CD14-positive monocyte (primary cell): ENCODE measurements at regions not wholly inside any gene's neighbourhood (a gene's known extent, or its start where the extent isn't known, plus 50 kb on each side); places are given as distances from the start of the nearest gene placed in this dataset.

Experiments
- DNase-seq, 3 donors: peaks; one replicate each; pipeline ENCODE4 v3.0.0-alpha.2; 2011 to 2022
- H2AFZ ChIP-seq: 2 replicates; pipeline ENCODE4 v1.6.0; 2012; ENCODE audit warnings: mild to moderate bottlenecking, low read depth, low read length, inconsistent platforms; ENCODE audit not compliant: insufficient read depth, poor library complexity, severe bottlenecking
- H3K27ac ChIP-seq, 2 donors: 1 replicate in 1 of 2; 2 replicates in 1 of 2; pipeline ENCODE4 v1.5.1; 2012 to 2013; ENCODE audit warnings: low read length in 2 of 2, control low read depth in 1 of 2, inconsistent platforms in 1 of 2, low read depth in 1 of 2, mild to moderate bottlenecking in 1 of 2
- H3K27me3 ChIP-seq, 2 donors: one replicate each; pipeline versions ENCODE4 v1.6.0 to v1.6.1; 2011 to 2013; ENCODE audit warnings: low read length in 2 of 2; ENCODE audit not compliant: control insufficient read depth in 2 of 2, insufficient read depth in 2 of 2
- H3K36me3 ChIP-seq, 2 donors: replicated peaks in 1 of 2; 1 replicate in 1 of 2; 2 replicates in 1 of 2; pipeline versions ENCODE4 v1.5.1 to v1.6.1; 2012 to 2013; ENCODE audit warnings: low read length in 2 of 2, control low read depth in 1 of 2, inconsistent platforms in 1 of 2, mild to moderate bottlenecking in 1 of 2; ENCODE audit not compliant: insufficient read depth in 2 of 2, control insufficient read depth in 1 of 2
- H3K4me1 ChIP-seq, 2 donors: 1 replicate in 1 of 2; 2 replicates in 1 of 2; pipeline versions ENCODE4 v1.5.1 to v1.6.1; 2012 to 2013; ENCODE audit warnings: low read length in 2 of 2, control low read depth in 1 of 2, inconsistent platforms in 1 of 2, mild to moderate bottlenecking in 1 of 2, moderate library complexity in 1 of 2; ENCODE audit not compliant: insufficient read depth in 2 of 2, control insufficient read depth in 1 of 2
- H3K4me2 ChIP-seq: replicated peaks from 2 replicates; pipeline ENCODE3; 2012; ENCODE audit warnings: low read length, moderate library complexity, mild to moderate bottlenecking; ENCODE audit not compliant: poor library complexity, severe bottlenecking; ENCODE audit errors: extremely low read depth
- H3K4me3 ChIP-seq, 3 experiments: fragments of 200-600 bp in 1 of 3; sonication (generic) in 1 of 3; replicated peaks in 1 of 3; 1 replicate in 2 of 3; 2 replicates in 1 of 3; pipeline ENCODE4 v1.5.1; 2011 to 2013; ENCODE audit warnings: low read length in 3 of 3, mild to moderate bottlenecking in 3 of 3, control low read depth in 2 of 3, low read depth in 2 of 3, inconsistent platforms in 1 of 3, moderate library complexity in 1 of 3
- H3K79me2 ChIP-seq: 2 replicates; pipeline ENCODE4 v1.6.0; 2012; ENCODE audit warnings: mild to moderate bottlenecking, control low read depth, inconsistent platforms, low read length, moderate library complexity; ENCODE audit not compliant: insufficient read depth
- H3K9ac ChIP-seq: 2 replicates; pipeline ENCODE4 v1.6.0; 2017; ENCODE audit warnings: low read length, mild to moderate bottlenecking; ENCODE audit not compliant: insufficient read depth, poor library complexity, severe bottlenecking
- H3K9me3 ChIP-seq, 2 donors: replicated peaks in 1 of 2; 1 replicate in 1 of 2; 2 replicates in 1 of 2; pipeline versions ENCODE4 v1.5.1 to v1.6.1; 2012 to 2013; ENCODE audit warnings: low read length in 2 of 2, control low read depth in 1 of 2; ENCODE audit not compliant: control insufficient read depth in 1 of 2, insufficient read depth in 1 of 2
- H4K20me1 ChIP-seq: 2 replicates; pipeline ENCODE4 v1.6.0; 2012; ENCODE audit warnings: mild to moderate bottlenecking, low read length, control low read depth, moderate library complexity; ENCODE audit not compliant: insufficient read depth
- H3K27ac Mint-ChIP-seq, 7 donors: one replicate each; pipeline ENCODE4 v1.8.0; 2020; ENCODE audit warnings: mild to moderate bottlenecking in 7 of 7, mixed read lengths in 7 of 7, moderate library complexity in 6 of 7, inconsistent platforms in 2 of 7
- H3K27me3 Mint-ChIP-seq, 3 donors: one replicate each; pipeline ENCODE4 v1.8.0; 2021 to 2022; ENCODE audit warnings: low read depth in 3 of 3, mild to moderate bottlenecking in 3 of 3, mixed read lengths in 3 of 3, moderate library complexity in 3 of 3, inconsistent platforms in 1 of 3
- H3K36me3 Mint-ChIP-seq, 2 donors: one replicate each; pipeline ENCODE4 v1.8.0; 2020; ENCODE audit warnings: mixed read lengths in 2 of 2, inconsistent platforms in 1 of 2, mild to moderate bottlenecking in 1 of 2
- H3K4me1 Mint-ChIP-seq: one replicate; pipeline ENCODE4 v1.8.0; 2020; ENCODE audit warnings: mild to moderate bottlenecking, mixed read lengths
- H3K4me3 Mint-ChIP-seq, 2 donors: one replicate each; pipeline ENCODE4 v1.8.0; 2020; ENCODE audit warnings: mild to moderate bottlenecking in 2 of 2, mixed read lengths in 2 of 2, moderate library complexity in 1 of 2
- H3K9me3 Mint-ChIP-seq, 7 donors: one replicate each; pipeline ENCODE4 v1.8.0; 2020 to 2022; ENCODE audit warnings: mixed read lengths in 7 of 7, mild to moderate bottlenecking in 6 of 7, moderate library complexity in 6 of 7, inconsistent platforms in 2 of 7
- CTCF ChIP-seq: fragments of 200-600 bp; IDR thresholded peaks from one replicate; pipeline ENCODE4 v1.8.0; 2022; ENCODE audit warnings: antibody characterized with exemption, mild to moderate bottlenecking
- WGBS: methylation state at CpG from one replicate; pipeline ENCODE4 v1.1.5; 2013; ENCODE audit warnings: missing lambda C conversion rate; ENCODE audit not compliant: insufficient coverage; 5-methylcytosine and 5-hydroxymethylcytosine counted together
- intact Hi-C, 2 donors: fragments of 100-400 bp; cut with micrococcal nuclease; formaldehyde crosslinking; loops; one replicate each; pipeline versions ENCODE4 v1.15.0 to v1.15.1; 2023

GRCh38 chr1:195941795-195942194, 666.4 kb downstream of the KCNT2 start:
- no peak for TF ChIP-seq CTCF
- no CpG with 5 or more reads among the region's 1 CpG for WGBS

GRCh38 chr1:195941314-195941713, 666.9 kb downstream of the KCNT2 start:
- H3K27me3 ChIP-seq = no peaks in the 10 kb centered on the region
- H4K20me1 ChIP-seq = no peaks in the 10 kb centered on the region
- no peaks in the 10 kb centered on the region for H3K36me3 ChIP-seq
- TF ChIP-seq CTCF = no peak
- intact Hi-C loops = no loop called here
- H3K9me3 Mint-ChIP-seq = no peaks in the 10 kb centered on the region
- no peak overlapping the region for H3K4me3 ChIP-seq
- no peak overlapping the region for H3K4me3 Mint-ChIP-seq
- no peak overlapping the region for H3K9ac ChIP-seq
- H3K9me3 ChIP-seq = no peaks in the 10 kb centered on the region
- H3K36me3 Mint-ChIP-seq = no peaks in the 10 kb centered on the region
- H3K4me2 ChIP-seq = no peak overlapping the region
- H3K4me1 ChIP-seq = no peaks in the 10 kb centered on the region
- H3K27ac Mint-ChIP-seq = no peak overlapping the region
- H3K4me1 Mint-ChIP-seq = no peaks in the 10 kb centered on the region
- no peak overlapping the region for H2AFZ ChIP-seq
- H3K79me2 ChIP-seq = no peaks in the 10 kb centered on the region
- no peak for DNase-seq
- H3K27me3 Mint-ChIP-seq = no peaks in the 10 kb centered on the region
- 100% methylated on average over 1 of the region's 1 CpG for WGBS
- no peak overlapping the region for H3K27ac ChIP-seq

More at GRCh38 chr1:195941795-195942194, 666.4 kb downstream of the KCNT2 start:
- Histone ChIP-seq H3K9me3 (no peaks in the 10 kb centered on the region), H3K27me3 (no peaks in the 10 kb centered on the region), H4K20me1 (no peaks in the 10 kb centered on the region), H2AFZ (no peak overlapping the region), H3K79me2 (no peaks in the 10 kb centered on the region), H3K4me3 (no peak overlapping the region), H3K9ac (no peak overlapping the region), H3K4me2 (no peak overlapping the region), H3K27ac (no peak overlapping the region), H3K36me3 (no peaks in the 10 kb centered on the region), H3K4me1 (no peaks in the 10 kb centered on the region)
- Mint-ChIP-seq H3K36me3 (no peaks in the 10 kb centered on the region), H3K27ac (no peak overlapping the region), H3K27me3 (no peaks in the 10 kb centered on the region), H3K4me3 (no peak overlapping the region), H3K4me1 (no peaks in the 10 kb centered on the region), H3K9me3 (no peaks in the 10 kb centered on the region)
- DNase-seq = no peak
- intact Hi-C loops = no loop called here
